Kidney (tissue), 13 donors: ENCODE measurements at regions not wholly inside any gene's neighbourhood (a gene's known extent, or its start where the extent isn't known, plus 50 kb on each side); places are given as distances from the start of the nearest gene placed in this dataset.

Source experiments
- DNase-seq, 5 donors: peaks; one replicate each; pipeline ENCODE4 v3.0.0-alpha.2; 2013 to 2020
- FAIRE-seq: peaks from 2 replicates; lab custom pipeline; 2012; peaks lifted over from hg19 to GRCh38; lab: Jason Lieb, UNC
- H3K27ac ChIP-seq, 2 donors: one replicate each; pipeline ENCODE4 v1.7.0; 2013; ENCODE audit warnings: low read depth in 2 of 2, low read length in 2 of 2, inconsistent platforms in 1 of 2
- H3K27me3 ChIP-seq: one replicate; pipeline ENCODE4 v1.7.1; 2013; ENCODE audit warnings: low read length, inconsistent platforms; ENCODE audit not compliant: control insufficient read depth, insufficient read depth
- H3K36me3 ChIP-seq, 3 donors: one replicate each; pipeline versions ENCODE4 v1.7.0 to v1.7.1; 2013; ENCODE audit warnings: low read length in 3 of 3, control low read depth in 1 of 3, inconsistent platforms in 1 of 3; ENCODE audit not compliant: insufficient read depth in 3 of 3, control insufficient read depth in 2 of 3
- H3K4me1 ChIP-seq, 3 donors: one replicate each; pipeline versions ENCODE4 v1.7.0 to v1.7.1; 2013; ENCODE audit warnings: low read length in 3 of 3, inconsistent platforms in 1 of 3, low read depth in 1 of 3; ENCODE audit not compliant: control insufficient read depth in 2 of 3, insufficient read depth in 2 of 3
- H3K4me3 ChIP-seq, 3 donors: one replicate each; pipeline versions ENCODE4 v1.7.0 to v1.8.1; 2013; ENCODE audit warnings: low read length in 3 of 3, control low read depth in 1 of 3, inconsistent platforms in 1 of 3
- H3K9ac ChIP-seq, 3 donors: one replicate each; pipeline versions ENCODE4 v1.7.0 to v1.7.1; 2013; ENCODE audit warnings: low read length in 3 of 3, control low read depth in 1 of 3, inconsistent platforms in 1 of 3
- H3K9me3 ChIP-seq, 3 donors: one replicate each; pipeline versions ENCODE4 v1.7.0 to v1.7.1; 2013; ENCODE audit warnings: low read length in 3 of 3, control low read depth in 1 of 3, inconsistent platforms in 1 of 3; ENCODE audit not compliant: control insufficient read depth in 2 of 3, insufficient read depth in 1 of 3
- intact Hi-C: fragments of 100-400 bp; cut with DNase I; formaldehyde crosslinking; loops from one replicate; pipeline ENCODE4 v1.11.1; 2022
- TF ChIP-seq, protein P1 (sequence below): IDR thresholded peaks from 3 replicates; pipeline ENCODE4 v1.5.1; 2012; ENCODE audit warnings: mild to moderate bottlenecking, moderate library complexity, borderline replicate concordance; ENCODE audit not compliant: insufficient read depth; ENCODE audit errors: extremely low read depth
- donor health status: control.
- donor health status: control.
- donor health status: control.
- donor health status: control.
- donor health status: control.
- donor health status: DM: yes; HTN: yes; CAD: no.
- donor health status: Normal renal cell carcinoma (clear cell type).

DNA sequence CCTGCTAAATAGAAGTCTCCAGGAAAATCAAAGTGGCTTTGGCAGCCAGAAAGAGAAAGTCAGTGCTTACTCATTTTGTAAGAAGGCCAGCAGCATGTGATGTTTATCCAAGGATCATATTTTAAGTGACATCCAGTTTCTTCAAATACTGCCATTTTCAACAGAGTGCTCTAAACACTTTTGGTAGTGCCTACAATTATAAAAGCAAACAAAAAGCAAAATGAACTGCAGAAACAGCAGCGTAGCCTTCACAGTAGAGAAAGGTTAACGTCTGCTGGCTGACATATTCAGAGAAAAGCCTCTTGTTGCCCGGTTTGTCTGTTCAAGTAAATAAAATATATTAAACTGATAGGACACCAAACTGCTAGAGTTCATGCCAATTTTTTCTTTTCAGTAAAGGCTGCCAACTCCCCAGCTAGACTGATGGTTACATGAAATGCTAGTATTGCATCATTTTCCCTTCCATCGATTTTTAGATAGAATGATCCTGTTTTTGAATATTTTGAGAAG lies 705.7 kb upstream of the SLC35B3 start:
- Histone ChIP-seq H3K27ac (no peak overlapping the region), H3K4me3 (no peak overlapping the region), H3K27me3 (no peaks in the 10 kb centered on the region), H3K36me3 (no peaks in the 10 kb centered on the region), H3K9me3 (peaks cover 0 to 7% (median 3%) of the 10 kb centered on the region in 3 donors), H3K9ac (no peak overlapping the region), H3K4me1 (no peaks in the 10 kb centered on the region)
- FAIRE-seq (no peak), DNase-seq (peak in 1 of 5 donors; percentile 7)
- intact Hi-C loops: no loop called here
- TF ChIP-seq, protein P1, sequence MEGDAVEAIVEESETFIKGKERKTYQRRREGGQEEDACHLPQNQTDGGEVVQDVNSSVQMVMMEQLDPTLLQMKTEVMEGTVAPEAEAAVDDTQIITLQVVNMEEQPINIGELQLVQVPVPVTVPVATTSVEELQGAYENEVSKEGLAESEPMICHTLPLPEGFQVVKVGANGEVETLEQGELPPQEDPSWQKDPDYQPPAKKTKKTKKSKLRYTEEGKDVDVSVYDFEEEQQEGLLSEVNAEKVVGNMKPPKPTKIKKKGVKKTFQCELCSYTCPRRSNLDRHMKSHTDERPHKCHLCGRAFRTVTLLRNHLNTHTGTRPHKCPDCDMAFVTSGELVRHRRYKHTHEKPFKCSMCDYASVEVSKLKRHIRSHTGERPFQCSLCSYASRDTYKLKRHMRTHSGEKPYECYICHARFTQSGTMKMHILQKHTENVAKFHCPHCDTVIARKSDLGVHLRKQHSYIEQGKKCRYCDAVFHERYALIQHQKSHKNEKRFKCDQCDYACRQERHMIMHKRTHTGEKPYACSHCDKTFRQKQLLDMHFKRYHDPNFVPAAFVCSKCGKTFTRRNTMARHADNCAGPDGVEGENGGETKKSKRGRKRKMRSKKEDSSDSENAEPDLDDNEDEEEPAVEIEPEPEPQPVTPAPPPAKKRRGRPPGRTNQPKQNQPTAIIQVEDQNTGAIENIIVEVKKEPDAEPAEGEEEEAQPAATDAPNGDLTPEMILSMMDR: no peak

DNA sequence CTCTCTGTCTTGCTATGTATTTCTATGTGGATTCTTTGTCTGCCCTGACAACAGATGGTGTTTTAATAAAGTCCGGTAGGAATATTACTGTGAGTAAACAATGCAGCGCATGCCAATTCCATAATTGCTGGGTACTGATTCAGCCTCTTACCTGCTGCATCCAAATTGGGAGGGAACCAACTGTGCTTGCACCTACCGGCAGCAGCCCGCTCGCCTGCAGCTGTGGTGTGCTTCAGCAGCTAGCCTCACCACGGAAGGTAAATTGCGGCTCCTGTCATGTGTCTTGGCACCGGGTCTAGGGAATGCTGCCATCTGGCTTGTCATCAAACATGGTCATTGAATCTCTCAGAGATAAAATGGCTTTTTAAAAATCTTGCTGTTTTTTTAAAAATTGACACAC lies 704.8 kb upstream of the SLC35B3 start:
- Histone ChIP-seq H3K27ac (no peak overlapping the region), H3K27me3 (no peaks in the 10 kb centered on the region), H3K4me1 (no peaks in the 10 kb centered on the region), H3K4me3 (no peak overlapping the region), H3K9ac (no peak overlapping the region), H3K36me3 (no peaks in the 10 kb centered on the region), H3K9me3 (peaks cover 0 to 3% (median 3%) of the 10 kb centered on the region in 3 donors)
- intact Hi-C loops: no loop called here
- TF ChIP-seq, protein P1: no peak
- DNase-seq: peak in 4 of 5 donors; percentile 14 to 57 (median 14)
- no peak for FAIRE-seq

DNA sequence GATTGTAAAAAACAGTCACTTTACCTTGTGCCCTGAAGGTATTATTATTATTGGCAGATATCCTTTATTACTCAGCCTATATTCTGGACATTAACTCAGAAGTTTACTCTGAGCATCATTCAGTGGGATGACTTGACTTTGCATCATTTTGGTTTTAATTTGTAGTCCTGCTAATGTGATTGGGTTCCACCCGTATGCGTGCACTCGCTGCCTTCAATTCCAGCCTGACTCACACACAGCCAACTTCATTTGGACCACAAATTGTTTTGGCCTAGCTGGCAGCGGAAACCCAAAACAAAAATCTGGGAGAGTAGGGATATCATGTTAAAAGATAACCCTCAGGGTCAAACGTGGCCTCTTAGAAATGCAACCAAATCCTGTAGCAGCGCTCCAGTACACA lies 704.4 kb upstream of the SLC35B3 start:
- no peaks in the 10 kb centered on the region for H3K27me3 ChIP-seq
- DNase-seq: no peak
- intact Hi-C loops: no loop called here
- no peak overlapping the region for H3K9ac ChIP-seq
- H3K36me3 ChIP-seq: no peaks in the 10 kb centered on the region
- no peak overlapping the region for H3K27ac ChIP-seq
- H3K4me1 ChIP-seq: no peaks in the 10 kb centered on the region
- no peak for FAIRE-seq
- TF ChIP-seq, protein P1: no peak
- peaks cover 0 to 3% (median 3%) of the 10 kb centered on the region in 3 donors for H3K9me3 ChIP-seq
- H3K4me3 ChIP-seq: no peak overlapping the region

DNA sequence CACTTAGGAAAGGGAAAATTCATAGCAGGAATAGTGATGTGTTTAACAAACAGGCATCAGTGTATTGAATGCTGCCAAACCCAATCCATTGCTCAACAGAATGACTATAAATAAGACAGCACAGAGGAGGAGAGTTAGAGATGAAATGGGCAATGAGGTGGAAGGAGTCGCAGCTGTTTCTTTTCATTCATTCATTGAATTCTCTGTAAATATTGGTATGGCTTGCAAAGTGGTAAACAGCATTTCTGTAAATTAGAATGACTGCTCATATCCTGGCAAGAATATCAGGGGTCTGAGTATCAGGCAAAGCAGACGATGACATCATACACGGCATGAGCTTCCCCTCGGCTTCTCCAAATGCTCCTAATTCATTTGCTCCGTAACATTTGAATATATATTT lies 703.6 kb upstream of the SLC35B3 start:
- DNase-seq (no peak), FAIRE-seq (no peak)
- Histone ChIP-seq H3K9me3 (no peaks in the 10 kb centered on the region), H3K4me1 (no peaks in the 10 kb centered on the region), H3K27me3 (no peaks in the 10 kb centered on the region), H3K27ac (no peak overlapping the region), H3K9ac (no peak overlapping the region), H3K36me3 (no peaks in the 10 kb centered on the region), H3K4me3 (no peak overlapping the region)
- TF ChIP-seq, protein P1: no peak
- intact Hi-C loops: no loop called here
